ENCODE measurements at regions not wholly inside any gene's neighbourhood (a gene's known extent, or its start where the extent isn't known, plus 50 kb on each side); places are given as distances from the start of the nearest gene placed in this dataset.

GRCh38 chr7:136347488-136347887, 370.3 kb upstream of the MTPN start:
- H3K27ac ChIP-seq: no peak overlapping the region
- H3K27me3 ChIP-seq: no peaks in the 10 kb centered on the region

GRCh38 chr7:136342251-136342650, 365.1 kb upstream of the MTPN start:
- no peaks in the 10 kb centered on the region for H3K36me3 ChIP-seq
- TF ChIP-seq Cebpa-rat (IDR thresholded peaks at IDR 0.05): no peak
- no peak overlapping the region for H3K9ac ChIP-seq

More at GRCh38 chr7:136347488-136347887, 370.3 kb upstream of the MTPN start:
- H3K9me3 ChIP-seq: no peaks in the 10 kb centered on the region
- H4K20me1 ChIP-seq: no peaks in the 10 kb centered on the region
- no peak overlapping the region for H3K4me3 ChIP-seq
- no peaks in the 10 kb centered on the region for H3K36me3 ChIP-seq
- H3K4me2 ChIP-seq: no peak overlapping the region
- no peak for TF ChIP-seq Cebpa-rat (IDR thresholded peaks at IDR 0.05)
- H3K9ac ChIP-seq: no peak overlapping the region
- no peaks in the 10 kb centered on the region for H3K4me1 ChIP-seq

GRCh38 chr7:136339464-136339863, 362.3 kb upstream of the MTPN start:
- TF ChIP-seq Cebpa-rat (IDR thresholded peaks at IDR 0.05): no peak
- H3K27me3 ChIP-seq: no peaks in the 10 kb centered on the region
- no peaks in the 10 kb centered on the region for H4K20me1 ChIP-seq
- H3K9ac ChIP-seq: no peak overlapping the region
- no peaks in the 10 kb centered on the region for H3K9me3 ChIP-seq
- no peaks in the 10 kb centered on the region for H3K36me3 ChIP-seq
- no peak overlapping the region for H3K4me3 ChIP-seq
- H3K27ac ChIP-seq: no peak overlapping the region
- no peak overlapping the region for H3K4me2 ChIP-seq
- H3K4me1 ChIP-seq: no peaks in the 10 kb centered on the region

More at GRCh38 chr7:136342251-136342650, 365.1 kb upstream of the MTPN start:
- Histone ChIP-seq H3K9me3 (no peaks in the 10 kb centered on the region), H4K20me1 (no peaks in the 10 kb centered on the region), H3K4me2 (no peak overlapping the region), H3K4me3 (no peak overlapping the region), H3K27me3 (no peaks in the 10 kb centered on the region), H3K27ac (no peak overlapping the region), H3K4me1 (no peaks in the 10 kb centered on the region)

GRCh38 chr7:136336932-136337331, 359.8 kb upstream of the MTPN start:
- H3K4me1 ChIP-seq: no peaks in the 10 kb centered on the region
- no peak for TF ChIP-seq Cebpa-rat (IDR thresholded peaks at IDR 0.05)
- H3K4me3 ChIP-seq: no peak overlapping the region
- no peaks in the 10 kb centered on the region for H3K27me3 ChIP-seq
- H3K4me2 ChIP-seq: no peak overlapping the region
- H4K20me1 ChIP-seq: no peaks in the 10 kb centered on the region
- no peaks in the 10 kb centered on the region for H3K9me3 ChIP-seq
- H3K27ac ChIP-seq: no peak overlapping the region
- no peaks in the 10 kb centered on the region for H3K36me3 ChIP-seq
- no peak overlapping the region for H3K9ac ChIP-seq

GRCh38 chr7:136333636-136334035, 356.5 kb upstream of the MTPN start:
- no peaks in the 10 kb centered on the region for H3K9me3 ChIP-seq
- no peaks in the 10 kb centered on the region for H4K20me1 ChIP-seq
- H3K27me3 ChIP-seq: no peaks in the 10 kb centered on the region
- H3K4me1 ChIP-seq: no peaks in the 10 kb centered on the region
- H3K9ac ChIP-seq: no peak overlapping the region
- no peak overlapping the region for H3K27ac ChIP-seq
- no peaks in the 10 kb centered on the region for H3K36me3 ChIP-seq
- H3K4me3 ChIP-seq: no peak overlapping the region
- no peak for TF ChIP-seq Cebpa-rat (IDR thresholded peaks at IDR 0.05)
- H3K4me2 ChIP-seq: no peak overlapping the region

- H3K4me1 ChIP-seq: no peaks in the 10 kb centered on the region
- H3K9me3 ChIP-seq: no peaks in the 10 kb centered on the region
- no peak overlapping the region for H3K9ac ChIP-seq
- H3K27me3 ChIP-seq: no peaks in the 10 kb centered on the region
- H4K20me1 ChIP-seq: no peaks in the 10 kb centered on the region
- no peak overlapping the region for H3K4me3 ChIP-seq
- no peaks in the 10 kb centered on the region for H3K36me3 ChIP-seq
- H3K4me2 ChIP-seq: no peak overlapping the region
- H3K27ac ChIP-seq: no peak overlapping the region
- no peak for TF ChIP-seq Cebpa-rat (IDR thresholded peaks at IDR 0.05)
Measured at GRCh38 chr7:136326045-136326609, 349.0 kb upstream of the MTPN start.

- no peaks in the 10 kb centered on the region for H3K27me3 ChIP-seq
- no peak overlapping the region for H3K4me2 ChIP-seq
- H3K9me3 ChIP-seq: no peaks in the 10 kb centered on the region
- no peaks in the 10 kb centered on the region for H4K20me1 ChIP-seq
- H3K9ac ChIP-seq: no peak overlapping the region
- no peak overlapping the region for H3K27ac ChIP-seq
- H3K36me3 ChIP-seq: no peaks in the 10 kb centered on the region
- H3K4me1 ChIP-seq: no peaks in the 10 kb centered on the region
- TF ChIP-seq Cebpa-rat (IDR thresholded peaks at IDR 0.05): no peak
- no peak overlapping the region for H3K4me3 ChIP-seq
Measured at GRCh38 chr7:136325578-136325977, 348.4 kb upstream of the MTPN start.

GRCh38 chr7:136325027-136325426, 347.9 kb upstream of the MTPN start:
- Histone ChIP-seq H3K36me3 (no peaks in the 10 kb centered on the region), H3K27me3 (no peaks in the 10 kb centered on the region), H3K27ac (no peak overlapping the region), H3K4me2 (no peak overlapping the region), H3K4me1 (no peaks in the 10 kb centered on the region), H3K9ac (no peak overlapping the region), H3K9me3 (no peaks in the 10 kb centered on the region), H4K20me1 (no peaks in the 10 kb centered on the region), H3K4me3 (no peak overlapping the region)
- TF ChIP-seq Cebpa-rat (IDR thresholded peaks at IDR 0.05): no peak

- no peak overlapping the region for H3K4me3 ChIP-seq
- no peak overlapping the region for H3K4me2 ChIP-seq
- no peaks in the 10 kb centered on the region for H4K20me1 ChIP-seq
- no peaks in the 10 kb centered on the region for H3K4me1 ChIP-seq
- no peak for TF ChIP-seq Cebpa-rat (IDR thresholded peaks at IDR 0.05)
- H3K27ac ChIP-seq: no peak overlapping the region
- no peaks in the 10 kb centered on the region for H3K36me3 ChIP-seq
- H3K9ac ChIP-seq: no peak overlapping the region
- no peaks in the 10 kb centered on the region for H3K27me3 ChIP-seq
- no peaks in the 10 kb centered on the region for H3K9me3 ChIP-seq
Measured at GRCh38 chr7:136324073-136324704, 347.0 kb upstream of the MTPN start.

- TF ChIP-seq Cebpa-rat (IDR thresholded peaks at IDR 0.05): no peak
- Histone ChIP-seq H3K36me3 (no peaks in the 10 kb centered on the region), H3K4me3 (no peak overlapping the region), H3K27ac (no peak overlapping the region), H4K20me1 (no peaks in the 10 kb centered on the region), H3K9ac (no peak overlapping the region), H3K27me3 (no peaks in the 10 kb centered on the region), H3K9me3 (peaks cover 12% of the 10 kb centered on the region; the same call in 1 of the 2 replicates), H3K4me2 (no peak overlapping the region), H3K4me1 (no peaks in the 10 kb centered on the region)
Measured at GRCh38 chr7:136312592-136312991, 335.4 kb upstream of the MTPN start.

Measured in BLaER1 (cell line).